ENCODE measurements at regions not wholly inside any gene's neighbourhood (a gene's known extent, or its start where the extent isn't known, plus 50 kb on each side); places are given as distances from the start of the nearest gene placed in this dataset.

DNA sequence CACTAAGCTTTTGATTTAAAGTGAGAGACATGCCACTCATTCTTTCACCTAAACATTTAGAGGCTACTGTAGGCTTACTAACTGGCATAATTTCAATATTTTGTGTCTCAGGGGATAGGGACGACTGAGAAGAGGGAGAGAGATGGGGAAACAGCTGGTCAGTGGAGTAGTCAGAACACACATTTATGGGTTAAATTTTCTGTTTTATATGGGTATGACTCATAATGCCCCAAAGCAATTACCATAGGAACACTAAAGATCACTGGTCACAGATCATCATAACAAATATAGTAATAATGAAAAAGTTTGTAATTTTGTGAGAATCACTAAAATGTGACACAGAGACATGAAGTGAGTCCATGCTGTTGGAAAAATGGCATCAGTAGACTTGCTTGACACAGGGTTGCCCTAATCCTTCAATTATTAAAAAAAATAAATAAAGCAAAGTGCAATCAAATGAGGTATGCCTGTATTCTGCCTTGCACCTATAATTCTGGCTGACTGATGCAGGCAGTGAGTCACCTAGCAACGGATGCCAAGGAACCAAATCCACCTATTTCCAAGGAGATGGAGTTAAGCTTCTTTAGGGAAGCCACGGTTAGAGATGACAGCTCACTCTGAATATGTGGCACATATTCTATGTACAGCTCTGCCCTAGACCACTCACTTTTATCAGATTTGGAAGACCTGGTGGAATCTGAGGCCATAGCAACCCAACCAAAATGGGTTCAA lies 166.1 kb downstream of the MARCHF11 start:
- FAIRE-seq = peak; percentile 40
- peak; percentile 20 for DNase-seq (ENCODE audit: insufficient read length, low spot score)

DNA sequence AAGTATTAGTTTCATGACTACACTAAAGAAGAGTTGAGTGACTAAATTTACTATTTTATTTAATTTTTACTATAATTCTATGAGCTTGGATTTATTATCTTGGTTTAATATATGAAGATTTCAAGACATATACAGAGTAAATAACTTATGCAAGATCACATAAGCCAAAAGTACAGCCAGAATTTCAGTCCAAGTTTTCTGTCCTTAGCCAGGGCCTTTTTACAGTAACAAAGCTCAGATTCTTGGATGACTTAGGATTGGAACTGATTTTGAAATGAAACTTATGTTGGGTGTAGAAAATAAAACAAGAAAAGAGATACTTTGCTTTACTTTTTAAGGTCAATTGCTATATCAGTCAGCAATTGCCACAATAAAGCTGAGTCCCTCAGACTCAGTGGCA lies 170.3 kb downstream of the MARCHF11 start:
- no peak for DNase-seq (ENCODE audit: insufficient read length, low spot score)
- FAIRE-seq = no peak

DNA sequence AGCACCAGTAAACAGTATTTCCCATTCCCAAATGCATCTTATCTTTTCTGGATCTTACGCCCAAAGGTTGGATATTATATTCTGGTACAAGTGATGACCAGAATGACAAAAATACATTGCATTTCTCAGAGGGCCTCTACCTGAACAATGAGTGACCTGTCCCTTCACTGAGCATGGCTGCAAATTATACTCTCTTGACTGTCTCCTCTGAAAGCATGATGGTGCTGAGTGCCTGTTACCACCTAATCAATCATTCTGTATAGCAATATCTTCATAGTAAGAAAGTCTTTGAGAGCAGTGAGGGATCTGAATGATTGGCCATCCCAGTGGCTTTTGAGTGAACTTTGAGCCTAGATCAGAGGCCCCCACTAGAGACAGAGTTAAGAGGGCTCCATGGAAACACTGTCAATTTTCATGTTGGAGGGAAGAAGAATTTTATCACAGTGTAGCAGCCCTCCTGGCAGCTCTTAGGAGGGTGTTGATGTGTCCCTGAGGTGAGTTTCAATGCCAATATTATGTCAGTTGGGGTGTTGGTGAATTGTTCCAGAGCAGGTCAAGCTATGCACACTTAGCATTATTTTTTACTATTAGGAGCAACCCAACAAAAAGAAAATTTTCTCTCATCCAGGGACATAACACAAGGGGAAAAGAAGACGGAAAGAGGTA lies 171.7 kb downstream of the MARCHF11 start:
- no peak for FAIRE-seq
- no peak for DNase-seq (ENCODE audit: insufficient read length, low spot score)

DNA sequence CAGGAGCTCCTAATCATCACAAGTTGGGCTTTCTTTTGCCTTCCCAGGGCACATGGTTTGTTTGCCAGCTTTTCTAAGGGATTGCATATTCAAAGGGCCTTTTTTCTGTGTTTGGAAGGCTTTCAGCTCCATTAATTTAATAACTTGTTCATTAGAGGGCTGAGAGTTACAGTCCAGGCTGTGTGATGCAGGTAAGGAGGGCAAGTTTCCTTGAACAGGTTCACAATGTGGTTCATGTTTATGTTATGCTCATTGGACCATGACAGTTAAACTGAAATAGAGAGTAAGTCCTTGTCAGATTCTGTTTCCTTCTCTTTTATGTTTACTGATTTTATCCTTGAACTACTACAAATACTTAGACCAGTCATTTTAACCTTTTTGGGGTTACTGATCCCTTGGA lies 174.4 kb downstream of the MARCHF11 start:
- FAIRE-seq (peak; percentile 72), DNase-seq (ENCODE audit: insufficient read length, low spot score) (no peak)

DNA sequence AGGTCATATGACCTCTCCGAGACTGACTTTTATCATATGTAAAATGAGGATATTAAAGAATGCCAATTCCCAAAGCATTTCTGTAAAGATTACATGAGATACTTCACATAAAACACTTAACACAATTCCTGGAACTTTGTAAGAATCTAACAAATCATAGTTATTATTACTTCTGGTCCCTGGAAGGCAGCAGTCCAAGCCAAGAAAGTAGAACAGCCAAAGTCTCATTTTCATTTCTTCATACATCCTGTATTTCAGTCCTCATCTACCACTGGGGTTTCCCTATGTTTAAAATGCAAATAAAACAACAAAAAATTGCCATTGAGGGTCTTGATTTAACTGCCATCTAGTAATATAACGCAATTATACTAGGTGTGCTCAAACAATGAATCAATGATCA lies 179.5 kb downstream of the MARCHF11 start:
- no peak for FAIRE-seq
- no peak for DNase-seq (ENCODE audit: insufficient read length, low spot score)

DNA sequence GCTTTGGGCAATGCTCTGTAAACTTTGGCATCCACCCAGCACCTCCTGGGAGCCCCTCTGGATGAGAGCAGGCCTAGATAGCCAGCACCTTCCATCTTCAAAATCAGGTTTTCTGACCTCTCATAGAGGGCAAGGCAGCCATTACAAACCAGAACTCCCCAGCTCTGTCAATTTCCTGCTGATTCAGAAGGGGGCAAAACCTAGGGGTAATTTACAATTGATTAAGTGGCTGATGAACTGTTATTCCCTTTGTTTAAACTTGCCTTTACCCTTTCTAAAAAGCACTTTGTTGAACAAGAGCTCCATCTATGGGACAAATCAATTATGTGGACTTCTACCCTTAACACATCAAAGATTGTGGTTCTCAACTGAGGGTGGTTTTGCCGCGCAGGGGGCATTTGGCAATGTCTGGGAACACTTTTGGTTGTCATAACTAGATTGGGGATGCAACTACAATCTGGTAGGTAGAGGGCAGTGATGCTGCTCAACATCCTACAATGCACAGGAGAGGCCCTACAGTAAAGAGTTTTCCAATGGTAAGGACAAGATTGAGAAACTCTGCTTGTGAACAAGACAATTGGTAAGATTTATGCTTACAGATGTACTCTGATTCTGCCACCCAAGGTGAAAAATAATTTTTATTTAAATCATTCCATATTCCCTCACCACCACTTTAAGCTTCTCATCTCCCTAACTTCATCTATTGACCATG lies 184.1 kb downstream of the MARCHF11 start:
- DNase-seq (ENCODE audit: insufficient read length, low spot score) (no peak), FAIRE-seq (peak; percentile 16)

DNA sequence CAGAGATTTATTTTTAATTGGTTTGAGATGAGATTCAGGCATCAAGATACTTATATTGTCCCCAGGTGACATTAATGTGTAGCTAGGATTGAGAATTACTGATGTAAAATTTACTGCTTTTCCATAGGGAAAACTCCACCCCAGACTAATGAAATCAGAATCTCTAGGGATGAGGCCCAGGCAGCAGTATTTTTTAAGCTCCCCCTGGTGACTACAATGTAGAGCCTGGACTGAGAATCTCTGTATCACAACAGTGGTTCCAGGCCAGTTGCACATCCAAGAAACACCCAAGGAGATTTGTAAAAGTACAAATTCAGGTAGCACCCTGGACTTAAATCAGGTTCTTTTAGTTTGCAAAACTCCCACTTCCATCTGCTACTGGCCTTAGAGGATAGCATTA lies 185.7 kb downstream of the MARCHF11 start:
- DNase-seq (ENCODE audit: insufficient read length, low spot score) = no peak

DNA sequence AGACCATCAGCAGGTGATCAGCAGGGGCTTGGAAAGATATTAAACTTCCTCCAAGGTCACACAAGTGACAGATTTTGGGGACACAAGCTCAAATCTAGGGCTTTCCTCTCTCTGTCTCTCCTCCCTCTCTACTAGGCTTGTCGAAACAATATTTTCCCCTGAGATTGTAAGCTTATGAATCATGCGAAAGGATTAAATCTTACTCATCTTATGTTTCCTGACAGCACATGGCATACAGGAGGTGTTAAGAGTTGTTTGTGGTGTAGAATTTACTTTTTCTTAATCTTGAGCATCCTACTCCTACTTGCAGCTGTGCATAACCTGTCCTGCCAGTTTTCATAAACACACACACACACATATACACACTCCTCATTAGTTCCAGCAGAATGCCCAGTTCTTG lies 186.3 kb downstream of the MARCHF11 start:
- DNase-seq (ENCODE audit: insufficient read length, low spot score) (no peak), FAIRE-seq (peak; percentile 66)

More for the DNA sequence above, 185.7 kb downstream of the MARCHF11 start:
- FAIRE-seq = no peak

DNA sequence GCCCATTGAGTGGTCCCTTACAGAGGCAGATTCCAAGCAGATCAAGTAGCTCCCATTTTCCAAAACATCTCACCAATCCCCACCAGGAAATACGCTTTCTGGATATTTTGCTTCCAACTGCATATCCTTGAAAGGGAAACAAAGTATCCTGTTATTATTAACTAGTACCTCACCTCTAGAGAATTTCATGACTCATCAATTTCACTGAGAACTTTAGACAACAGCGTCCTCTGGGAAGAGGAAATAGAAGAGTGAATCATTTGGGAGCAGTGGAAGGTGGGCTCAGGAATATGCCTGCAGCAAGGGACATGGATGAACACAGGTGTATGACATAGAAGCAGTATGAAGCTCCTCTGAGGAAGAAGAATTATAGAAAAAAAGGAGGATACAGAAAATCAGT lies 186.7 kb downstream of the MARCHF11 start:
- DNase-seq (ENCODE audit: insufficient read length, low spot score) = peak; percentile 28
- FAIRE-seq = no peak

DNA sequence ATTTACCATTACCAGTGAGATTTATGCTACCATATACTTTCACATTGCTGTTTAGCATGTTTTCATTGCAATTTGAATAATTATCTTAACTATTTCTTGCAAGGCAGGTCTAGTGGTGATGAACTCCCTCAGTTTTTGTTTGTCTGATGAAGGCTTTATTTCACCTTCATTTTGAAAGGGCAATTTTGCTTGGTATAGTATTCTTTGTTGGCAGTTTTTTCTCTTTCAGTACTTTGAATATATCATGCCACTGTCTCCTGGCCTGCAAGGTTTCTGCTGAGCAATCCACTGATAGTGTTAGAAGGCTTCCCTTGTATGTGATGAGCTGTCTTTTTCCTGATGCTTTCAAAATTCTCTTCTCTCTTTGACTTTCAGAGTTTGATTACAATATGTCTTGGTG lies 188.0 kb downstream of the MARCHF11 start:
- no peak for DNase-seq (ENCODE audit: insufficient read length, low spot score)
- FAIRE-seq = no peak

Data from HTR-8/SVneo (cell line).